Activated T-cell treated with anti-CD3 and anti-CD28 coated beads, Interleukin-2, amount 50 U/mL, for 4 hours (primary cell): ENCODE measurements at regions not wholly inside any gene's neighbourhood (a gene's known extent, or its start where the extent isn't known, plus 50 kb on each side); places are given as distances from the start of the nearest gene placed in this dataset.

ENCODE experiments used
- ATAC-seq, 2 donors: fragments of 200-7000 bp; cut with Tn5 transposase; one replicate each; pipeline ENCODE4 v1.10.0; 2021
- DNase-seq: peaks from one replicate; pipeline ENCODE4 v3.0.0-alpha.2; 2020
- H3K27me3 Mint-ChIP-seq: one replicate; pipeline ENCODE4 v1.8.0; 2021; ENCODE audit warnings: low read depth, mixed read lengths
- H3K36me3 Mint-ChIP-seq: one replicate; pipeline ENCODE4 v1.8.0; 2022; ENCODE audit warnings: mixed read lengths; ENCODE audit not compliant: insufficient read depth
- H3K4me1 Mint-ChIP-seq: one replicate; pipeline ENCODE4 v1.8.0; 2021; ENCODE audit warnings: low read depth, mixed read lengths
- H3K4me3 Mint-ChIP-seq: one replicate; pipeline ENCODE4 v1.8.0; 2021; ENCODE audit warnings: mild to moderate bottlenecking, moderate library complexity, mixed read lengths
- H3K9me3 Mint-ChIP-seq: one replicate; pipeline ENCODE4 v1.8.0; 2021; ENCODE audit warnings: mixed read lengths

DNA sequence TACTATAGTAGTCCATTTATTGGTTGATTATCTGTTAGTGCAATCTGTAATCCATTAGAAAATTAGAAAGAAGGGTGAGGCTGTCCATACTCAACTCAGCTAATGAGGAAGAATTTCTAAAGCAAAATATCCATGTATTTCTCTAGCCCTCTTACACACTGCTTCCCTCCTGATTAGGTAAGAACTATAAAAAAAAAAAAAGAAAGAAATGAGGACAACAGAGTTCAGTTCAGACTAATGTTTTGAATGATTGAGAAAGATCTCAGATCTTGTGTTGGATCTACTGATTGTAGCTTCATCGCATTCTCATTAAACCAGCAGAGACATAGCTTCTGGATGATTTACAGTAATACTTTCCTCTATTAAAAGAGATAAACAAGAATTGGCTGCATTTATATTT is 233.3 kb downstream of the KLF5 start:
- no peaks in the 10 kb centered on the region for H3K36me3 Mint-ChIP-seq
- H3K27me3 Mint-ChIP-seq, result peaks cover 3% of the 10 kb centered on the region
- no peaks in the 10 kb centered on the region for H3K4me1 Mint-ChIP-seq
- DNase-seq, result no peak
- H3K9me3 Mint-ChIP-seq, result no peaks in the 10 kb centered on the region
- ATAC-seq, result no peak
- no peak overlapping the region for H3K4me3 Mint-ChIP-seq

DNA sequence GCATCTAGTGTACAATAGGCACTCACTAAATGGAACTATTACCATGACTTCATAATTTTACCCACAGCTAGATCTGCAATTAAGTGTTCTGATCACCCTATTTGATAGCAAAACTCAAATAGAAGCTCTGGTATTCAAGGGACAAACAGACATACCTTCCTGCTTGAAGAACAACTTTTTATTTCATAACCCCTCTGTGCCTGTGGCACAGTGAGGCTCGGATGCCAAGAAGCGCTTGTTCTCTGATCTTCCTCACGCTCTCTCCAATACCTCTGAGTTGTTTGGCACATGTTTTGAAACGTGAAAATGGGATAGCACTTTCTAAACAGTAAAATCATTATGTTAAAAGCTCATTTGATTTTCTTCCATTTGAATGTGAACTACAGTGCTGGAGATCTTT is 232.0 kb downstream of the KLF5 start:
- Mint-ChIP-seq H3K36me3 (no peaks in the 10 kb centered on the region), H3K4me1 (no peaks in the 10 kb centered on the region), H3K9me3 (no peaks in the 10 kb centered on the region), H3K4me3 (no peak overlapping the region), H3K27me3 (peaks cover 5% of the 10 kb centered on the region)
- DNase-seq (no peak), ATAC-seq (no peak)

DNA sequence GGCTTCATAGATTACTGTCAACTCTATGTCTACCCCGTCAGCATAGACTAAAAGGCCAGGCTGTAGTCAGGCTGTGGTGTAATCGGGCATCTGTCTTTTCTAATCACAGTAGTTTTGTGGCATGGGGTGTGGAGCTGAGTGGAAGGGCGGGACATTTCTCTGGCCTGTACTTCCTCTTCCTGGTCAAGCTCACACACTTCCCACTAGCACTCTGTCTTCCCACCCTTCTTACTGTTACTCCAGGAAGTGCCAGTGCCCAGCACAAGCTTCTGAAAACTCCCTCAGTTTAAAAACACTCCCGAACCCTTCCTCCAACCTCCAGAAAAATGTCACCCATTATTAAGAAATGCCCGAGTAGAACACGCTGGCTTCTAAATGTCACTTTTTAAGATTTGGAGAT is 229.8 kb downstream of the KLF5 start:
- DNase-seq (no peak), ATAC-seq (no peak)
- Mint-ChIP-seq H3K27me3 (peaks cover 2% of the 10 kb centered on the region), H3K4me1 (no peaks in the 10 kb centered on the region), H3K4me3 (no peak overlapping the region), H3K9me3 (no peaks in the 10 kb centered on the region), H3K36me3 (no peaks in the 10 kb centered on the region)

DNA sequence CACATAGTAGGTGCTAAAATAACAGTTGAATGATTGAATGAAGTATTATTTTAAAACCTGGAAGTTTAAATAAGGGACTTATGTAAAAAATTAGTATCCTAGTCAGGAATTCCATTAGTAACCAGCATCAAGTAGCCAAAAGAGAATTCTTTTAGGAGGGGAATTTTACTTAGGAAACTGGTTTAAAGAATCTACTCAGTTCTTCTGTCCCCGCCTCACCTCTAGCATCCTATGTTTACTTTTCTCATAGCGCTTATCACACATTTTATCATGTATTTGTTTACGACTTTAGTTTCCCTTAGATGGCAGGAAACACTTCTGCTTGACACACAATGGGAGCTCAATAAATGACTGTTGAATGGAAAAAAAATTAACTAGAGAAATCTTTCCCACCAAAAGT is 229.0 kb downstream of the KLF5 start:
- no peak for ATAC-seq
- Mint-ChIP-seq H3K4me3 (no peak overlapping the region), H3K36me3 (no peaks in the 10 kb centered on the region), H3K9me3 (no peaks in the 10 kb centered on the region), H3K4me1 (no peaks in the 10 kb centered on the region), H3K27me3 (peaks cover 2% of the 10 kb centered on the region)
- no peak for DNase-seq

DNA sequence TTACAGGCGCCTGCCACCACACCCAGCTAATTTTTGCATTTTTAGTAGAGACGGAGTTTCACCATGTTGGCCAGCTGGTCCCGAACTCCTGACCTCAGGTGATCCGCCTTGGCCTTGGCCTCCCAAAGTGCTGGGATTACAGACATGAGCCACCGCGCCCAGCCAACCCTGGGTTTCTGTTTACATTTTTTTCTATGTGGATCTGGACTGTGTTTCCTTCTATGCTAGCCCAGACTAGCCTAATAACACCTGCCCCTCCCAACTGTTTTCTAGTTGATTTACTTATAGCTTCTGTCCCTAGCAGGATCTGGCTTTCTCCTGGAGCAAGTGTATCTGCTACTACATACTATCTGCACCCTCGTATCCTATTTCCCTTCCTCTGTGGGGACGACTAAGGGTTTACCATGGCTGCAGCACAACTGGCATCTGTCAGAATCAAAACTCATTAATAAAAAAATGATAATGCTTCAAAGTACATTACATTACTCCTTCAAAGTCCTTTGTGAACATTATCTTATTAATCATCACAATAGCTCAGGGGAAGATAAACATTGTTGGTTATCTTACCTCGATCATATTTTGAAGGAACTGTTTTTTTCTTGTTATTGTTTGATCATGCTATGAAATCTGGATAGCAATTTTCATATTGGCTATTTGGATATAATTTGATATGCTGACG is 228.3 kb downstream of the KLF5 start:
- no peak for DNase-seq
- Mint-ChIP-seq H3K4me1 (no peaks in the 10 kb centered on the region), H3K27me3 (peaks cover 2% of the 10 kb centered on the region), H3K4me3 (no peak overlapping the region), H3K36me3 (no peaks in the 10 kb centered on the region), H3K9me3 (no peaks in the 10 kb centered on the region)
- ATAC-seq, result no peak

DNA sequence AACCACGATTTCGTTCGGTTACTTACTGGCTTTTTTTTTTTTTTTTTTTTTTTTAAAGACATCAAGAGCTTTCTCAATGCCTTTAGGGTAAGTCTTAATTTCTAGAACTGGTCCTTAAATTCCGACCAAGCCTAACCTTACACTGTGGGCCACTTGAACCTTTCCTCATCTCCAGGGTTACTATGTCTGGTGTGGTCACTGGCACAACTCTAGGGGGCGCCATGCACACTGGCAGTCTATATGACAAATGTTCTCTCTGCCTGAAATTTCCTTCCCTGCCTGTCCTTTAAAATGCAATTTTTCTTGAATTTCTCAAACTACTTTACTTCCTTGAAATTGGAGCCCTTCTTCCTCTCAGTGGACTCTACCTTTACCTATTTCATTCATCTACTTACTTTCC is 227.4 kb downstream of the KLF5 start:
- no peaks in the 10 kb centered on the region for H3K9me3 Mint-ChIP-seq
- ATAC-seq, result no peak
- no peak for DNase-seq

DNA sequence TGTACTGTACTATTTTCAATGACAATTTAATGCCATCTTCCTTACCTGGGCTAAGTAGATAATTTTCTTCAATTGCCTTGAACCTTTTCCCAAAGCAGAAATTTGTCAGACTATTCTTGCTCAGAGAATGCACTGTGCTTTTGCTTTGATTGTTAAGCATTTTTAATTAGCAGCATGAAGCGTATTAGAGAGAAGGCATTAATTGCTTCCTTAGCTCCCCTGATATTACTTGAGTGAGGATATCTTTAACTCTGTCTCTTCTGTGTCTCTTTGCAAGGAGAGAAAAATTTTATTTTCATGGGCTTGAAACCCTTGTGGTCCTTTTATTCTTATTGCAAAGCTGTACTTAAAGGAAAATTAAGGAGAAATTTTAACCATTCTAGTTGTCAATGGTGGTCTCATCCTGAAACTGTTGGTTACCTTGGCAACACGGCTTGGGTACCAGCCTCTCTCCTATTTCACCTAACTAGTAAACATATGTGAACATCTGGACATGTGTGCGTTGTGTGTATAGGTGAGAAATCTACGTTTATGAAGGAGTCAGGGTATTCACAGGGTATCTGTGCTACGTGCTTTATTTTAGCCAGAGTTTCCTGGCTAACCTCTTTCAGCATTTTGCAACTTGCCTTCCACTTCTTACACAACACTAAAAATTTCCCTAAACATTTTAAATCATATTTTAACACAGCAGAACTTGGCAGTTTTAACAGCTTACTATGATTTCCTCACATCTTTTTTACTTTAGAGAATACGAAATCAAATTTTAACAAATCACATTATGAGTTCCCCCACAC is 225.5 kb downstream of the KLF5 start:
- Mint-ChIP-seq H3K4me1 (no peaks in the 10 kb centered on the region), H3K36me3 (no peaks in the 10 kb centered on the region), H3K4me3 (no peak overlapping the region), H3K27me3 (peaks cover 2% of the 10 kb centered on the region), H3K9me3 (no peaks in the 10 kb centered on the region)
- DNase-seq, result no peak
- no peak for ATAC-seq

More for the DNA sequence above, 227.4 kb downstream of the KLF5 start:
- no peak overlapping the region for H3K4me3 Mint-ChIP-seq
- H3K4me1 Mint-ChIP-seq, result no peaks in the 10 kb centered on the region
- H3K27me3 Mint-ChIP-seq, result peaks cover 2% of the 10 kb centered on the region
- no peaks in the 10 kb centered on the region for H3K36me3 Mint-ChIP-seq

DNA sequence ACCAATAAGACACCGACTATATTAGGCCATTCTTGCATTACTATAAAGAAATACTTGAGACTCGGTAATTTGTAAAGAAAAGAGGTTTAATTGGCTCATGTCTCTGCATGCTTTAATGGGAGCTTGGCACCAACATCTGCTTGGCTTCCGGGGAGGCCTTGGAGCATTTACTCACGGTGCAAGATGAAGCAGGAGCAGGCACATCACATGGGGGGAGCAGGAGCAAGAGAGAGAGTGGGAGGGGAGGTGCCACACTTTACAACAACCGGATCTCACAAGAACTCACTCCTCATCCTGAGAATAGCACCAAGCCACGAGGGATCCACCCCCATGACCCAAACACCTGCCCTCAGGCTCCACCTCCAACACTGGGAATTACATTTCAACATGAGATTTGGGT is 224.8 kb downstream of the KLF5 start:
- DNase-seq (no peak), ATAC-seq (no peak)
- Mint-ChIP-seq H3K36me3 (no peaks in the 10 kb centered on the region), H3K27me3 (peaks cover 2% of the 10 kb centered on the region), H3K9me3 (no peaks in the 10 kb centered on the region), H3K4me3 (no peak overlapping the region), H3K4me1 (no peaks in the 10 kb centered on the region)

DNA sequence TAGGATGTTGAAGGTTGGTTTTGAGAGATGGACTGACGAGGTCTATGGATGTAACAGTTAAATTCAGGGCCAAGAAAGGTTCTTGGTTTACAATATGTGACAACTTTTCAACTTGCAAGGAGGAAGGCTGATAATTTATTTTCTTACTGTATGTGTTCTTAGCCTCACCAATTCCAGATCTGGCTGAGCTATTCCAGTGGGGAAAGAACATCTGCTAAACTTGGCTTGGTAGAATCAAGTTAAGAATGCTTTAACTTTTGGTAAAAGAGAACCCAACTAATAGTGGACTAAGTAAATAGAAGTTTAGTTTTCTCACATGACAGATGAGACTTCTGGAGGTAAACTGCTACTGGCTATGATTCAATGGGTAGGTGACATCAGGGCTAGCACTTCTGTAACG is 222.9 kb downstream of the KLF5 start:
- peaks cover 12% of the 10 kb centered on the region for H3K9me3 Mint-ChIP-seq
- H3K36me3 Mint-ChIP-seq, result peaks cover 2% of the 10 kb centered on the region
- ATAC-seq, result no peak
- DNase-seq, result no peak
- H3K4me1 Mint-ChIP-seq, result no peaks in the 10 kb centered on the region
- no peak overlapping the region for H3K4me3 Mint-ChIP-seq
- H3K27me3 Mint-ChIP-seq, result peaks cover 5% of the 10 kb centered on the region

DNA sequence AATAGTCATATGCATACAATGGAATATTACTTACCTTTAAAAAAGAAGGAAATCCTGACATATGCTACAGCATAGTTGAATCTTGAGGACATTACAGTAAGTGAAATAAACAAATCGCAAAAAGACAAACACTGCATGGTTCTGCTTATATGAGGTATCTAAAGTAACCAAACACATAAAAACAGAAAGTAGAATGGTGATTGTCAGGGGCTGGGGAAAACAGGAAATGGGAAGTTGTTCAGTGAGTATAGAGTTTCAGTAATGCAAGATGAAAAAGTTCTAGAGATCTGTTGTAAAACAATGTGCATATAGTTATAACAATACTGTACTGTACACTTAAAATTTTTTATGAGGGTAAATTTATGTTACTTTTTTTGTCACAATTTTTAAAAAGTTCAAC is 219.4 kb downstream of the KLF5 start:
- peaks cover 2% of the 10 kb centered on the region for H3K36me3 Mint-ChIP-seq
- ATAC-seq, result no peak
- no peak for DNase-seq
- no peak overlapping the region for H3K4me3 Mint-ChIP-seq
- peaks cover 11% of the 10 kb centered on the region for H3K4me1 Mint-ChIP-seq
- H3K27me3 Mint-ChIP-seq, result peaks cover 2% of the 10 kb centered on the region
- H3K9me3 Mint-ChIP-seq, result peaks cover 12% of the 10 kb centered on the region

DNA sequence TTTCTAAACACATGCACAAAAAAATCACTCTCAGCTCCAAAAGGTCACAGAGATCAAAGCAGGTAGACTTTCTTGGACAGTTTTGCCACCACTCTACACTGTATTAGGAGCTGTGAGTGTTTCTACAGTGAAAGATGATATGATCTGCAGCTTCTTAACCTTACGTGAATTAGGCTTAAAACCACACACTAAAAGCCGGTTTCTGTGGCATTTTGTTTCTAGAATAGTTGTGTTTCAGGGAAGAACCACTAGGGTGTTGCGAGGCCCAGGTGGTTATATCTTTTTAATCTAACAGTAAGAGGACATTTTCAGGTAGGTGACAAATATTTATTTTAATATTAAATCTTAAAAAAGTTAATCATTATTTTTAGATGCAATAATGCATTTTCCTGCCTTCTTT is 216.4 kb downstream of the KLF5 start:
- ATAC-seq, result no peak
- H3K27me3 Mint-ChIP-seq, result peaks cover 2% of the 10 kb centered on the region
- no peak overlapping the region for H3K4me3 Mint-ChIP-seq
- peaks cover 2% of the 10 kb centered on the region for H3K36me3 Mint-ChIP-seq
- no peak for DNase-seq
- peaks cover 11% of the 10 kb centered on the region for H3K4me1 Mint-ChIP-seq
- H3K9me3 Mint-ChIP-seq, result peaks cover 12% of the 10 kb centered on the region

DNA sequence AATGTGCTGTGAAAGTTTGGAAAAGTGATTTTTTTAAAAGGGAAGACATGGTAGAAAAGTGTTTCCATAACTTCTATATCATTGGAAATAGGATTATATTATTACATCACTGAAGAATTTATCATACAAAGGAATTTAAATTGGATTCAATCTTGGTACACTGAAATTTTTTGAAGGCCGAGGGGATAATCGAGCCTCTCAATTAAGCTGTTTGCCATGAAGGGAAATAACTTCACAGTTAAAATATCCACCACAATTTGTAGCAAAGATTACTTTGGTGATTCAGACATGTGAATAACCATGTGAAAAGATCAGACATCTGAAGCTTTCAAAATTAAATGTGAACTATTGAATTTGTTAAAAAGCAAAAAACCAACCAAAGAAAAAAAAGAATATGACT is 215.3 kb downstream of the KLF5 start:
- Mint-ChIP-seq H3K4me1 (peaks cover 11% of the 10 kb centered on the region), H3K9me3 (peaks cover 18% of the 10 kb centered on the region), H3K27me3 (peaks cover 2% of the 10 kb centered on the region), H3K4me3 (no peak overlapping the region), H3K36me3 (peaks cover 2% of the 10 kb centered on the region)
- DNase-seq (no peak), ATAC-seq (no peak)

DNA sequence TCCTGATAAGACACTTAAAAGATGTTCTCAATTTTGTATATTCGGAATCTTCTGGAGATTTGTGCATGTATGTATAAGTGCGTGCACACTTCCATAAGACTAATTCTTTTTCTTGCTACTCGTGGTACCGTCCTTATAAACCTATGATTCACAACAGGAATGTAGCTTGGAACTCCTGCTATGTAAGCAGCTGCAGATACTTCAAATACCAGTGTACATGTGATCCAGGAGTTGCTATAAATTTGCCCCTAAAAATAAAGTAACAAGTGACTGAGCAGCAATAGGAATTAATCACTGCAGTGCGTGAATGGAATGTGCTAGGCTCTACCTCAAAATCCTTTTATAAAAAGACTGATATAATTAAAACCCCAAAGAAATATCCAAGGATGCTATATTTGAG is 214.9 kb downstream of the KLF5 start:
- H3K9me3 Mint-ChIP-seq, result peaks cover 21% of the 10 kb centered on the region
- ATAC-seq (no peak), DNase-seq (no peak)
- no peak overlapping the region for H3K4me3 Mint-ChIP-seq
- H3K27me3 Mint-ChIP-seq, result peaks cover 2% of the 10 kb centered on the region
- H3K36me3 Mint-ChIP-seq, result peaks cover 2% of the 10 kb centered on the region
- H3K4me1 Mint-ChIP-seq, result peaks cover 11% of the 10 kb centered on the region

DNA sequence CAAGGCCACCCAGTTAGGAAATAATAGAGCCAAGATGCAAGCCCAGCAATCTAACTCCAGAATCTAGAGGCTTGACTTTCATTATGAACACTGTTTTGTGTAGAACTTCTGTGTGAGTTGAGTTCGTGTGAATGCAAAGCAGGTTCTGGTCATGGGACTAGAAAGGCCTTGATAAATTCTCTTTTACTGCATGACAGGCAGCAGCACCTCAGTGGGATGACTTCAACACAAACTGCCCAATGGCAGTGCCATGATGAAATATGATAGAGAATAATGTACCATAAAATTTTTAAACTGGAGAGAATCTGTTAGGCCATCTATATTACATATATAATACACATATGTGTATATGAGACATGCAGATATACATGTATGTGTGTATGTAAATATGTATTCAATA is 214.5 kb downstream of the KLF5 start:
- Mint-ChIP-seq H3K27me3 (peaks cover 2% of the 10 kb centered on the region), H3K9me3 (peaks cover 22% of the 10 kb centered on the region), H3K4me1 (peaks cover 11% of the 10 kb centered on the region), H3K4me3 (no peak overlapping the region), H3K36me3 (peaks cover 2% of the 10 kb centered on the region)
- ATAC-seq (no peak), DNase-seq (no peak)

DNA sequence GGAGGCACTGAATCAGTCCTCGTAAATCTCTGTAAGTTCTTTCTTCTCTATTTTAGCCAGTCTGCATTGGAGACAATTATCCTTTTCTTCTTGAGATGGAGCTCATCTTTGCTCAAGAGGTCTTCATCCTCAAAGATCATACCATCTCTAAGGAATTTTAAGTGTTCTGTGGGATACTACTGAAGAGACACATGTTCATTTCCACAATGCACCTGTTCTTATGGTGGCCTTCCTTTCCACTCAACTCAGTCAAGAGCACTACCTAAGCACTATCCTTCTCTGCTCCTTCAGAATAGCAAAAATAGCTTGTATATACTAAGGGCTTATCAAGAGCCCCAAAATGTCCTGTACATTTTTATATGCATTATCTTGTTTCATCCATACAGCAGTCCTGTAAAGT is 214.0 kb downstream of the KLF5 start:
- no peaks in the 10 kb centered on the region for H3K36me3 Mint-ChIP-seq
- no peak for ATAC-seq
- no peak overlapping the region for H3K4me3 Mint-ChIP-seq
- DNase-seq, result no peak
- H3K4me1 Mint-ChIP-seq, result peaks cover 11% of the 10 kb centered on the region
- H3K27me3 Mint-ChIP-seq, result no peaks in the 10 kb centered on the region
- peaks cover 19% of the 10 kb centered on the region for H3K9me3 Mint-ChIP-seq
